Body of pancreas (tissue), 4 donors: ENCODE measurements at regions not wholly inside any gene's neighbourhood (a gene's known extent, or its start where the extent isn't known, plus 50 kb on each side); places are given as distances from the start of the nearest gene placed in this dataset.

ENCODE experiments used
- POLR2A ChIP-seq, 3 donors: fragments of 450-650 bp; IDR thresholded peaks; one replicate each; pipeline ENCODE4 v1.6.1; 2016; ENCODE audit warnings: antibody characterized with exemption in 3 of 3, mild to moderate bottlenecking in 2 of 3
- TF ChIP-seq, protein P1 (sequence below), 7 experiments: fragments of 450-650 bp in 4 of 7; fragments of 200-600 bp in 3 of 7; sonication (generic) in 3 of 7; IDR thresholded peaks; one replicate each; pipeline ENCODE4 v1.5.1; 2016 to 2019; ENCODE audit warnings: antibody characterized with exemption in 7 of 7

DNA sequence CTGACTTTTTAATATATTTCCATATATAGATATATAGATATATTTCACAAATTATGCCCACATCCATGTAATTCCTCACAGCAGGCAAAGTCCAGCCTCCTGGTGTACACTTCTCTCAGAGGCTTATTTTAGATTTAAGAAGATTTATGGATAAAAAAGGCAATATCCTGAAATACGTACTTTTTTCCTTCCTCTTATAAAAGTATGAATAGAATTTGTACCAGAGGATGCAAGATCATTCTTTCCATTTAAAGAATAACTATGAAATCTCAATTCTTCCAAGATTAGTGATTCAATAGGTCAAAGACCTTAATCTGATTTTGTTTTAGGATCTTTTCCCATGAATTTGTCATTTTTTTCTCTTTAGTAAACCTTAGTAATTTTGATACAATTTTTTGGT lies 597.9 kb upstream of the TBL1XR1 start:
- TF ChIP-seq, protein P1, sequence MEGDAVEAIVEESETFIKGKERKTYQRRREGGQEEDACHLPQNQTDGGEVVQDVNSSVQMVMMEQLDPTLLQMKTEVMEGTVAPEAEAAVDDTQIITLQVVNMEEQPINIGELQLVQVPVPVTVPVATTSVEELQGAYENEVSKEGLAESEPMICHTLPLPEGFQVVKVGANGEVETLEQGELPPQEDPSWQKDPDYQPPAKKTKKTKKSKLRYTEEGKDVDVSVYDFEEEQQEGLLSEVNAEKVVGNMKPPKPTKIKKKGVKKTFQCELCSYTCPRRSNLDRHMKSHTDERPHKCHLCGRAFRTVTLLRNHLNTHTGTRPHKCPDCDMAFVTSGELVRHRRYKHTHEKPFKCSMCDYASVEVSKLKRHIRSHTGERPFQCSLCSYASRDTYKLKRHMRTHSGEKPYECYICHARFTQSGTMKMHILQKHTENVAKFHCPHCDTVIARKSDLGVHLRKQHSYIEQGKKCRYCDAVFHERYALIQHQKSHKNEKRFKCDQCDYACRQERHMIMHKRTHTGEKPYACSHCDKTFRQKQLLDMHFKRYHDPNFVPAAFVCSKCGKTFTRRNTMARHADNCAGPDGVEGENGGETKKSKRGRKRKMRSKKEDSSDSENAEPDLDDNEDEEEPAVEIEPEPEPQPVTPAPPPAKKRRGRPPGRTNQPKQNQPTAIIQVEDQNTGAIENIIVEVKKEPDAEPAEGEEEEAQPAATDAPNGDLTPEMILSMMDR (IDR thresholded peaks at IDR 0.05): no peak
- TF ChIP-seq POLR2A (IDR thresholded peaks at IDR 0.05): no peak
